BJ (cell line): ENCODE measurements at regions not wholly inside any gene's neighbourhood (a gene's known extent, or its start where the extent isn't known, plus 50 kb on each side); places are given as distances from the start of the nearest gene placed in this dataset.

Experiments
- CTCF ChIA-PET: fragments of 350-600 bp; formaldehyde crosslinking; extraction: SDS; loops from one replicate; lab custom pipeline; 2021; ENCODE audit warnings: antibody characterized with exemption, inconsistent platforms; lab: Yijun Ruan, JAX
- POLR2A ChIA-PET: fragments of 300-600 bp; sonication (Branson Sonifier 250); formaldehyde crosslinking; extraction: SDS; loops from one replicate; lab custom pipeline; 2021; ENCODE audit warnings: antibody characterized with exemption; lab: Charles Lee
- DNase-seq: peaks from one replicate; pipeline ENCODE4 v3.0.0-alpha.2; 2011; ENCODE audit warnings: low read depth
- H3K27me3 ChIP-seq: 2 replicates; pipeline ENCODE4 v1.6.0; 2011; ENCODE audit warnings: low read length; ENCODE audit not compliant: control insufficient read depth, insufficient read depth
- H3K36me3 ChIP-seq: 2 replicates; pipeline ENCODE4 v1.5.1; 2011; ENCODE audit warnings: low read length; ENCODE audit not compliant: control insufficient read depth, insufficient read depth
- H3K4me3 ChIP-seq: 2 replicates; pipeline ENCODE4 v1.5.1; 2011; ENCODE audit warnings: low read depth, mild to moderate bottlenecking, control low read depth, low read length
- TF ChIP-seq, protein P1 (sequence below): IDR thresholded peaks from 2 replicates; pipeline ENCODE4 v1.5.1; 2011; ENCODE audit warnings: low read depth, mild to moderate bottlenecking, control low read depth, inconsistent platforms, low read length, moderate library complexity; ENCODE audit not compliant: insufficient read depth

DNA sequence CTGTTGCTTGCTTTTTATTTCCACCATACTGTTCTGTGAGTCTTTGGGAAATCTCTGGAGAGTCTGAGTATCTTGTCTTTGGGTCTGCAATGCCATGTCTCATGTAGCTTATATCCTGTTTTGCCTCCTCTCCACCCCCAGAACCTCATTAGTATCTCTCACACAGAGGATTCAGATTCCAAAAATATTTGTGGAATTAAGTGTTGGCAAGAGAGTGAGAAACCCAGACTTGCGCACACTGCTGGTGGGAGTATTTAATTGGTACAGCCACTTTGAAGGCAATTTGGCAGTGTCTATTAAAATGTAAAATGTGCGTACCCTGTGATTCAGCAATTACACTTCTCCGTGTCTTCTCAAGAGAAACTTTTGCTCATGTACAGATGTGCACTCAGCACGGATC, 68.6 kb downstream of the ZNF621 start:
- DNase-seq = no peak
- ChIA-PET POLR2A (no interaction called here), CTCF (interaction anchor here (1.1 to 1.2 kb wide), 2 partner anchors 9 to 13 kb away, joined by 6 to 7 read pairs; no protein-coding TSS in a partner anchor)

DNA sequence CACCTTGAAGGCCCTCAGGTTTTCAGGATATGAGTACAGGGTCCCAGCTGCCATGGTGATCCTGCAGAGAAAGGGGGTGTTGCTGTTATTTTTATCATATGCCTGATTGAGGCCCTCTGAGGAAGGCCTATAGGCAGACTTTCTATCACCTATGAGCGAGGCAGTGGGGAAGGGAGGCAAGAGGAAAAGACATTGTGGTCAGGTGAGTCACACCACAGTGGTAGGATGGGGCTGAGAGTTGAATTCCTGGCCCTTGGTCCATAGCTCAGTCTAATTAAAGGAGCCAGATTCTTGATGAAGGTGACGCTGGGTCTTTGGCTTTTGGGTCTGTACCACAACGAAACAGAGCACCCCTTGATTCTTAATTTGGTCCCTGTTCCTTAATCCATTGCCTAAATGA, 72.7 kb downstream of the ZNF621 start:
- ChIA-PET CTCF (interaction anchor here (1.8 kb wide), 1 partner anchor 17 kb away, joined by 6 read pairs; no protein-coding TSS in a partner anchor), POLR2A (no interaction called here)
- TF ChIP-seq, protein P1, sequence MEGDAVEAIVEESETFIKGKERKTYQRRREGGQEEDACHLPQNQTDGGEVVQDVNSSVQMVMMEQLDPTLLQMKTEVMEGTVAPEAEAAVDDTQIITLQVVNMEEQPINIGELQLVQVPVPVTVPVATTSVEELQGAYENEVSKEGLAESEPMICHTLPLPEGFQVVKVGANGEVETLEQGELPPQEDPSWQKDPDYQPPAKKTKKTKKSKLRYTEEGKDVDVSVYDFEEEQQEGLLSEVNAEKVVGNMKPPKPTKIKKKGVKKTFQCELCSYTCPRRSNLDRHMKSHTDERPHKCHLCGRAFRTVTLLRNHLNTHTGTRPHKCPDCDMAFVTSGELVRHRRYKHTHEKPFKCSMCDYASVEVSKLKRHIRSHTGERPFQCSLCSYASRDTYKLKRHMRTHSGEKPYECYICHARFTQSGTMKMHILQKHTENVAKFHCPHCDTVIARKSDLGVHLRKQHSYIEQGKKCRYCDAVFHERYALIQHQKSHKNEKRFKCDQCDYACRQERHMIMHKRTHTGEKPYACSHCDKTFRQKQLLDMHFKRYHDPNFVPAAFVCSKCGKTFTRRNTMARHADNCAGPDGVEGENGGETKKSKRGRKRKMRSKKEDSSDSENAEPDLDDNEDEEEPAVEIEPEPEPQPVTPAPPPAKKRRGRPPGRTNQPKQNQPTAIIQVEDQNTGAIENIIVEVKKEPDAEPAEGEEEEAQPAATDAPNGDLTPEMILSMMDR = no peak
- Histone ChIP-seq H3K27me3 (no peaks in the 10 kb centered on the region), H3K36me3 (no peaks in the 10 kb centered on the region), H3K4me3 (no peak overlapping the region)
- DNase-seq = no peak

More for the DNA sequence above, 68.6 kb downstream of the ZNF621 start:
- no peaks in the 10 kb centered on the region for H3K27me3 ChIP-seq
- no peaks in the 10 kb centered on the region for H3K36me3 ChIP-seq
- TF ChIP-seq, protein P1 = no peak
- H3K4me3 ChIP-seq = no peak overlapping the region

DNA sequence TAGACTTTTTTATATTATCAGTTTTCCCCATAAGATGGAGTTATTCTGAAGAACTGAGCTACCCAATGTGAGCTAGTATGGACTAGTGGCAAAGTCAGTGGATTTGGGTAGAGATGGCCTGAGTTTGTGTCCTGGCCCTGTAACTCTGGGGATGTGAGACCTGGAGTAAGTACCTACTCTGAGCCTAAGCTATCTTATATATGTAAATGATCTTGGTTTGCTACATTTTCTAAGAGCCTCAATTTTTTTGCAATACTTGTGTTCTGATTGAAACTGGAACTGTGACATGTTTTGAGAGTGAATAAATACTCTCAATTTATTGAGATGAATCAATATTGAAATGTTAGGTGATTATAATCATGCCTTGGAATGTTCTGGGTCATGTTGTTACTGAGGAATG, 73.6 kb downstream of the ZNF621 start:
- DNase-seq = no peak
- TF ChIP-seq, protein P1 = no peak
- Histone ChIP-seq H3K27me3 (no peaks in the 10 kb centered on the region), H3K4me3 (no peak overlapping the region), H3K36me3 (no peaks in the 10 kb centered on the region)
- POLR2A ChIA-PET = no interaction called here
- CTCF ChIA-PET = interaction anchor here (1.8 kb wide), 1 partner anchor 18 kb away, joined by 6 read pairs; no protein-coding TSS in a partner anchor

GRCh38 chr3:40598962-40599361, 74.2 kb downstream of the ZNF621 start:
- TF ChIP-seq, protein P1 = no peak
- POLR2A ChIA-PET = no interaction called here
- Histone ChIP-seq H3K36me3 (no peaks in the 10 kb centered on the region), H3K27me3 (no peaks in the 10 kb centered on the region), H3K4me3 (no peak overlapping the region)
- DNase-seq = no peak
- CTCF ChIA-PET = interaction anchor here (1.0 to 1.4 kb wide), 2 partner anchors 14 to 20 kb away, joined by 3 read pairs; no protein-coding TSS in a partner anchor

GRCh38 chr3:40602778-40603385, 78.1 kb downstream of the ZNF621 start:
- CTCF ChIA-PET = interaction anchor here (0.9 to 2.0 kb wide), 2 partner anchors 17 to 22 kb away, joined by 3 to 6 read pairs; no protein-coding TSS in a partner anchor
- Histone ChIP-seq H3K27me3 (peaks cover under 1% of the 10 kb centered on the region; the same call in 1 of the 2 replicates), H3K36me3 (no peaks in the 10 kb centered on the region), H3K4me3 (no peak overlapping the region)
- POLR2A ChIA-PET = no interaction called here
- TF ChIP-seq, protein P1 = no peak
- no peak for DNase-seq
